CD1c-positive myeloid dendritic cell (primary cell): ENCODE measurements at regions not wholly inside any gene's neighbourhood (a gene's known extent, or its start where the extent isn't known, plus 50 kb on each side); places are given as distances from the start of the nearest gene placed in this dataset.

Experiments
- DNase-seq: peaks from one replicate; pipeline ENCODE4 v3.0.0-alpha.2; 2016; ENCODE audit errors: extremely low spot score

- DNase-seq, result no peak
These were observed 301.0 kb upstream of the C1orf87 start for GRCh38 chr1:60374537-60374936.

DNA sequence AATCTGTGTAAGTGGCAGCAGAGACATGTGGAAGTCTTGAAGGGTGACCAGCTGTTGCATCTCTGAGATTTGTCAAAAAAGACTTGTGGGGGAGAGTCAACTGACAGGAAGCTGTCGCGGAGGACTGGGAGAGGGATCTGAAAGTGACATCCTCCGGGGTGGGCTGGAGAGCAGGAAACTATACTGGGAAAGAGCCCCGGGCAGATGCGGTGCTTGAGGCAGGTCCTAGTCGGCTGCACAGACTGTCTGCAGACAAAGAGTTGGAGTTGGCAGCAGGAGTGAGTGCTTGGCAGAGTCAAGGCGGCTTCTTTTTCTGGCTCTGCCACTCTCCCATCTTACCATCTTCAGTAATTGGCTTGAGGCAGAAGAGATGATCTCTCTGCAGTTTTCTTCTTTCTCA, 294.0 kb upstream of the C1orf87 start:
- DNase-seq, result no peak

DNA sequence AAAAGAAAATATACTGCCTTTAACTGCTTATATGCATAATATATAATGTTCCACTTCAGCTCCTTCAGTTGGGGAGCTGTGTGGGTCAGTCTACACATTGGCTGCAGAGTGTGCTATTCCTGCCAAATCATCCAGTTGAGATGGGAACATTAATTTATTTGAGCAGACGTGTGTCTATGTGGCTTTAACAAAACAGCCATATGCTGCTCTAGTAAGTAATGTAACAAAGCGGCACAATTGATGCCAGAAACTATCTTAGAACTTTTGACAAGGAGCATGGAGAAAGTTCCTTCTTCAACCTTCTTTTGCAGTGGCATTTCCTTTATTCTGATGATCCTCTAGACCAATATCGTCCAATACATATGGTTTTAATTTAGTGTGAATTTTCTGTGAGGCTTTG, 285.9 kb upstream of the C1orf87 start:
- DNase-seq, result no peak

GRCh38 chr1:60350531-60350930, 277.0 kb upstream of the C1orf87 start:
- DNase-seq, result no peak

DNA sequence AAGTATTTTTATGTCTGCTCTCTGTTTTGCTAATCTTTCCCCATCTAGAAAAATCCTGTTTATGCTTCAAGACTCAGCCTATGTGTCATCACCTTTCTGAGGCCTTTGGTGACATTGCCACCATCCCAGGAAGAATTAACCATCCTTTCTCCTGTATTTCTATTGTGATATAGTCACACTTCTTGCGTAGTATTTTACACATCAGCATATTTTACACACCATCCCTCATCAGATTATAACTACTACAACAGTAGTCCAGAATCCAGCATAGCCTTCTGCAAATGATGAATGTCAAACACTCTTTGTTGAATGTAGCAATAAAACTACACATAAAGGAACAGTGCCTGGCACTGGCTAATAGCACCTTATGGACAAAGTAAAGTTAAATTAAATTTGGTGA, 275.3 kb upstream of the C1orf87 start:
- no peak for DNase-seq

DNA sequence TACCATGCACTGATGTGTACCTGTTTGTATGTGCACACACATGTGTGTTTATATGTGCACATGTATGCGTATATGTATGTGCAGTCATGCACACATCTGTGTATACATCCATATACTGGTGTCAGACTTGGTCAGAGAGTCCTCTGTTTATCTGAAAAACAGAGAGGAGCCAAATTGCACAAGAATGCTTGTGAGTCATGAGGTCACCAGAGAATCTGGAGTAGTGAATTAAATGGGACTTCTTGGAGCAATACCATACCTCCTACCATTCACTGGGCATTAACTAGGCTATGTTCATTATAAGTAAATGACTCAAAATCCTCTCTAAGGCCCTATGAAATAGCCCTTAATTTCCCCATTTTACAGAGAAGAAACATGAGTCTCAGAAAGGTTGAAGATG, 272.1 kb upstream of the C1orf87 start:
- no peak for DNase-seq

- no peak for DNase-seq
These were observed 271.5 kb upstream of the C1orf87 start for GRCh38 chr1:60345049-60345448.

GRCh38 chr1:60343736-60344135, 270.2 kb upstream of the C1orf87 start:
- DNase-seq, result no peak

DNA sequence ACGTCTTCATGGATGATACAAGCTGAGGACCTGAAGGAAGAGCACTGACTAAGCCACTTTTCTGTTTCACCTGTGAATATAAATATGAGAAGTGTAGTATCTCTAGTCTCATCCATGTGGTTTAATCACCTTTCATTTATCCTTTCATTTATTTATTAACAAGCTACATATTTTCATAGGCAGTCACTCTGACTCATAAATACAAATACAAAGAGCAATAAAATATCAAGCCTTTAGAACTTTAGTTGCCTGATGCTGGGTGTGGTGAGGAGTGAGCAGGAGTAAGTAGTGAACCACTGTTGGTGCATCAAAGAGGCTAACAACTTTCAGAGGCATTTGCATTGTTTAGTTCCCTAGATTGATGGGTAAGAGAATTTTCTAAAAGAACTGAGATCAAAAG, 269.0 kb upstream of the C1orf87 start:
- DNase-seq, result no peak

GRCh38 chr1:60341274-60341673, 267.7 kb upstream of the C1orf87 start:
- DNase-seq, result no peak

DNA sequence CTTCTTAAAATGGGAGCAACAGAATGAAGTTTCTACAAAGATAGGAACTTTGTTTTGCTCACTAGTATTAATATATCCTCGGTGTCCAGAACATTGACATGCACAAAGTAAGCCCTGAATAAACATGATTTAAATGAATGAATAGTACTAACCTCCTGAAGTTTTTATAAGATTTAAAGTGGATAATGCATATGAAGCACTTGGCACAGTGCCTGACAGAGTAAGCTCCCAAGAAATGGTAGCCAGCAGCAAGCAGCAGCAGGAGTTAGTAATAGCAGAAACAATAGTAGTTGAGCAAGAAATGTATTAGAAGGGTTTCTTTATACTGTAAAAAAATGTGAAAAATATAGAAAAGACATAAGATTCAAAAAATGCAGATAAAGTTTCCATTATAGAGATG, 258.1 kb upstream of the C1orf87 start:
- DNase-seq, result no peak

- DNase-seq, result no peak
These were observed 256.1 kb upstream of the C1orf87 start for GRCh38 chr1:60329651-60330050.

DNA sequence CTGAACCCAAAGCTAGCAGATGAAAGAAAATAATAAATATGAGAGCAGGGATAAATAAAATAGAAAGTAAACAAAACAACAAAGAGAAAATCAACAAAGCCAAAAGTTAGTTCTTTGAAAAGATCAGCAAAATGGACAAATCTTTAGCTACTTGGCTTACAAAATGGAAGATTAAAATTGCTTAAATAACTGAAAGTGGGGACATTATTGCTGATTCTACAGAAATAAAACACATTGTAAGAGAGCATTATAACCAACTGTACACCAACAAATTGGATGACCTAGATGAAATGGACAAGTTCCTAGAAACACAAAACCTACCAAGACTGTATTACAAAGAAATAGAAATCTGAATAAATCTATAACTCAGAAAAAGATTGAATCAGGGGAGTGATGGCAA, 238.3 kb upstream of the C1orf87 start:
- DNase-seq, result no peak

DNA sequence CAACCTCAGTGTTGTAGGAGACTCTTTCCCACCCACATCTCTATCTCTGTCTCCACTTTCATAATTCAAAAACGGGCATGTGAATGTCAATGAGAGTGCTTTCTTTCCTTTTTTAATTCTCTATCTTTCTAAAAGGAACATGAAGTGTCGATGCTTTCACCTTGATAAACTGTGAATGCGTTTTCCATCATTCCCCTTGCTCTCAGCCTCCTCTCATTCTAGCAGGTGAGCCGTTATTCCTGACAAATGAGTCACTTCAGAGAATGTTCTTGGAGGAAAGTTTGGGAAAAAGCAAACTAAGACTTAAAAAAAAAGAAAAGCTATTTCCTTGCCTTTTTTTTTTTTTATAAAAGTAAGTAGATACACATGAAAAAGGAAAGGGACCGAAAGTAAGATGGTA, 226.0 kb upstream of the C1orf87 start:
- DNase-seq, result no peak

DNA sequence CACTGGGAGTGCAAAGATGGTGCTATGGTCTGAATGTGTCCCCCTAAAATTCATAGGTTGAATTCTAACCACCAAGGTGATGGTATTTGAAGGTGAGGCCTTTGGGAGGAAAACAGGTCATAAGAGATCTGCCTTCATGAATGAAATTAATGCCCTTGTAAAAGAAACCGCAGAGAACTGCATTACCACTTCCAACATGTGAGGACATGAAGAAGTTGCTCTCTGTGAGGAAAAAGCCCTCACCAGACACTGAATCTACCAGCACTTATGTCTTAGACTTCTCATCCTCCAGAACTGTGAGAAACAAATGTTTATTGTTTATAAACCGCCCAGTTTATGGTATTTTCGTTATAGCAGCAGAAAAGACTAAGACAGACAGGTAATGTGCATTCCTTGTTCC, 224.7 kb upstream of the C1orf87 start:
- no peak for DNase-seq

DNA sequence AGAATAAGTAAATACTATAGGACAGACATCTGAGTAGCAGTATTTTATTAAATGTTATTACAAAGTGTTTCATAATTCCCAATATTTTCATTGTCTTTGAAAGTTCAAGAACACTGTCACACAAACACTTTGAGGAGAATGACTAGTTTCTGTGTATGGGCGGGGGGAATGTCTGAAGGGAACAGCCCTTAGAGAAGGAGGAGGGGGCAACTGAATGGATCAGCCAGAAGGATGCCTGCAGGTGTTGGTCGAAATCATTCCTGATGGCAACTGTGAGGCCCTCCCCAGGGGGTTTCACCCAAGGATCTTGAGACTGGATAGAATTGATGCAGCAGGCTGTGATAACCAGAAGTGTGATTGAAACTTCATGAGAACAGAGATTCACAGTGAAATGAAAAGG, 223.2 kb upstream of the C1orf87 start:
- no peak for DNase-seq

- DNase-seq, result no peak
These were observed 218.6 kb upstream of the C1orf87 start for GRCh38 chr1:60292140-60292539.

DNA sequence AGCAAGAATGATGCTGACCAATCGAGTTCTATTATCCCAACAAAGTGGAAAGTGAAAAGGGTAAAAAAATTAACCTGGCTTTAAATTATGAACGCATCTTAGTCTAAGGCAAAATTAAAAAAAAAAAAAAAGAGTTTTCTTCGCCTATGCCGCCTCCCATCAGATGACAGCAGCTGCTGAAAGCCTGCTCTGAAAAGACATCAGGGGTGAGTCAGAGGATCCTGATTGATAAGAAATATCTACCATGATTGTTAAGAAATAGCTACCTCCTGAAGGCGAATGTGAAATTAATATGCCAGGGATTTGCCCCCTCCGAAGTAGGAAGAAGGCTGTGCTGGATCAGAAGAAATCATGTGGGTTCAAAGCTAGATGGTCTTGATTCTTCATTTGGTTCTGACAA, 216.8 kb upstream of the C1orf87 start:
- DNase-seq, result no peak

DNA sequence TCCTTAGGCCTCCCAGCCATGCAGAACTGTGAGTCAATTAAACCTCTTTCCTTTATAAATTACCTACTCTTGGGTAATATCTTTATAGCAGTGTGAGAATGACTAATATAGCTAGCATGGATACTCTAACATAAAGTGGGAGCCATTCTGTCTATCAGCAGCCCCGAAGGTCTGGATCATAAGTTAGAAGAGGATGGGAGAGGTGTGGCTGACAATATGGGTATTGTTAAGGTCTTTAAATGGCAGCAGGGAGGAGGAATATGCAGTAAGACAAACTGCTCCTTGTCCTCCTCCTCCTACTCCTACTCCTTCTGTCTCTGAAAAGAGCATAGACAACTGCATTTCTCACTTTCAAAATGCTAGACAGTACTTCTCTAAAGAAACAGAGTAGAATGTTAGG, 214.0 kb upstream of the C1orf87 start:
- no peak for DNase-seq

DNA sequence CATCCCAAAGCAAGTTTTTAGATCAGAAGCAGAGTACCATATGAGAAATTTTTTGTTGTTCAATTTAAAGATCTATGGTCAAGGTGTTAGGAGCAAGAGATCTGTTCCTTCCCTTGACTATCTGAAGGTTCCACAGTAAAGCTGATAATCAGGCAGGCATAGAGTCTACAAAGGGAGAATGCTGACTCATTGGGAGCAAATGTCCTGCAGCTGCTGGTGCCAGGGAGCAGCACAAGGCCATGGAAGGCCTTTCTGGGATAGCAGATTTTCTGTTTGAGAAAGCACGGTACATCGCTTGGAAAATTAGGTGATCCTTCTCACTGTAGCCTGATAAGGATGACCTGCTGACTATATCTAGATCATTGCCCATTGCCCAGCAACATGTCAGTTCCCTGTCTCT, 210.1 kb upstream of the C1orf87 start:
- no peak for DNase-seq

GRCh38 chr1:60281360-60281932, 207.9 kb upstream of the C1orf87 start:
- DNase-seq, result peak; percentile 4

DNA sequence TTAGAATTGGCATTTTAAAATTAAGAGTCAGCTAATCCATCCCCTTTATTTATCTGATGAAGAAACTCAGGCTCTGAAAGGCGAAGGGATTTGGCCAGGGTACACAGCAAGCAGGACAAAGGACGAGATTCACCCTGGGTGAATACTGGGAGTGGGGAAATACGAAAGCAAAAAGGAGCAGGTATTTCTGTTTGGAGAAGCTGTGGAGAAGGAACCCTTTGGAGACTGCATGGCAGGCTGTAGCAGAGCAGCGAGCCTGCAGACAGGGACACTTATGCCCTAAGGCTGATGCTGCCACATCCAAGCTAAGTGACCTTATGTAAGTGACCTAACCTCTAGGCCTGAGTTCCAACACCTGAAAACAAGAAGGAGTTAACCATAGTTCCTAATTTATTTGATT, 207.2 kb upstream of the C1orf87 start:
- no peak for DNase-seq

DNA sequence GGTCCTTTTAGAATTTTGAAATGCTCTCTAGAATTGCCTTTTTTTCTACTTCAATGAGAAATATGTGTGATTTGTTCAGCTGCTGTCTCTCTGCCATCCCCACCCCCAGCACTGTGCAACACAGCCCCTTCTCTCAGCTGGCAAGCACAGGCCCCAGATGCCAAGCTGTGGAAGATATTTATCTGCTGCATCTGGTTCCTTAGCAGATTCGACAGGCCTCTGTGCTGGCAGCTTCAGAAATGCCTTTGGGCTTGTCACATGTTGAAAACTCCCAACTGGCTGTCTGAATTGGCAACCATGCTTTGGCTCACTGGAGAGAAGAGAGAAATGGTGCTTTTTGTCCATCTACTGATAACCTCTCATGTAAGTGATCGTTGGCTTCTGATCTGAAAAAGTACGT, 206.7 kb upstream of the C1orf87 start:
- DNase-seq, result no peak

DNA sequence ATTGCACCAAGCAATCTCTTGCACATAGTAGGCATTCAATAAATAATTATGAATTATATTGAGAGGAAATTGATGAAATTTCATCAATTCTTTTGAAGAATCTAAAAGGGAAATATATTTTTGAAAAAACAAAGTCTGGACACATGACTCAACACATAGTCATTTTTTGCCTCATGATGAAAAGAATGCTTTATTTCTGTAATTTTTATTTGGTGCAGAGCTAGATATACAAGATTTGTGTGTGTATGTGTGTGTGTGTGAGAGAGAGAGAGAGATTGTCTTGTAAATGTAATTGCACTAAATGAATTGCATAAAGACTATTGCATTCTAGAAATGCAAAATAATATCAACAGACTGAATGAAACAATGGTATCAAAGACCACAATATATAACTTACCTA, 206.2 kb upstream of the C1orf87 start:
- DNase-seq, result no peak

DNA sequence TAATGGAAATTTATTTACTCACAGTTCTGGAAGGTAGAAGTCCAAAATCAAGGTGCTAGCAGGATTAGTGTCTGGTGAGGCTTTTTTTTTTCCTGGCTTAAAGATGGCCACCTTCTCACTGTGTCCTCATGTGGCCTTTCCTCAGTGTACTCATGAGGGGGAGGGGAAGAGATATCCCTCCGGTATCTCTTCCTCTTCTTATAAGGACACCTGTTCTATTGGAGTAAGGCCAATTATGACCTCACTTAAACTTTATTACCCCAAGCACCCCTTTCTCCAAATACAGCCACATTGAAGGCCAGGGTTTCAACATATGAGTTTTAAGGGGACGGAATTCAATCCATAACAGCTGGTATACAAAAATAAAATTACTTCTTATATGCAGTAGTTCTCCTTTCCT, 203.7 kb upstream of the C1orf87 start:
- DNase-seq, result no peak
